SW480 (cell line): ENCODE measurements at regions not wholly inside any gene's neighbourhood (a gene's known extent, or its start where the extent isn't known, plus 50 kb on each side); places are given as distances from the start of the nearest gene placed in this dataset.

Experiments used
- DNase-seq: peaks from one replicate; pipeline ENCODE4 v3.0.0-alpha.2; 2016; ENCODE audit warnings: low spot score

- DNase-seq, result no peak
Observed at GRCh38 chr11:134515081-134515960, 103.3 kb upstream of the B3GAT1 start.

DNA sequence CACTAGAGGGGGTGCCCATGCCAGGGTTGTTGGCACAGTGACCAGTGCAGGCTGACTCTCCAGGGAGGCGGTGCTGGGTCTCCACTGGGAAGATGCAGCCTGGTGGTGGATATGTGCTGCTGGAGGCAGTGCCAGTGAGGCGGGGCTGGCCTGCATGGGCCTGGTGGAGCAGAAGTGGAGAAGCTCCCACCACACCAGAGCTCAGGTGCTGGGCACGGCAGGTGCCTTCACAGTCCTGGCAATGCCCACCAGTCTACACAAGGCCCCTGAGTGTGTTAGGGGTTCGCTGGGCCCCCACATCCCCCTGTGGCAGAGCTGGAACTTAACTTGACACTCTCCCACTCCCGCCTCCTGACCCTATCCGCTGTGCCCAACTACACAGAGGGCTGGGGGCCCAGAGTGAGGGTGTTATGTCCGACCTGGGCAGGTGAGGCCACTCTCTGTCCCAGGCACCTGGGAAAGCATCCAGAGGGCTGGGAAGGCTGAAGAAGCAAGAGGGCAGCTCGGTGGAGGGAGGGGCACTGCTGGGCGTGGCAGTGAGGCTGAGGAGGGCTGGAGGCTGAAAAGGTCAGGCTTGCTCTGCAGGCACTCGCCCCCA is 102.4 kb upstream of the B3GAT1 start:
- DNase-seq, result no peak

DNA sequence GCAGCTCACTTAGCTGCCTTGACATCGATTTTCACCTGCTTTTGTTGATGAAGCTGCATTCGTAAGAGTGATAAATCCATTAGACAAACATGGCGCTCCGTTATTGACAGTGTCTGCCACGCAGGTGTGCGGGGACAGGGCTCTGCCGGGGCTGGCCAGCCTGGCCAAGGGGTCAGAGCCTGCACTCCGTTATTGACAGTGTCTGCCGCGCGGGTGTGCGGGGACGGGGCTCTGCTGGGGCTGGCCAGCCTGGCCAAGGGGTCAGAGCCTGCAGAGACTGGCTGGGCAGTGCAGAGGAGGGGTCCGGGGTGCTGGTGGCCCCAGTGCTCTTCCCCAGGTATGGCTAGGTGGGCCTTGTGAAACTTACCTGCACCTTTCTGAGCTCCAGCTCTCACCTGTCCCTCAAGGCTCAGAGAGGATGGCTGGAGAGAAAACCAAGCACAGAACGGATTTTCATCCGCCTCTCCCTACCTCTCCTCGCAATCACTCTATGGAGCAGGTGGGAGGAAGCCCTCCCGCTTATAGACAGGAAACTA is 101.6 kb upstream of the B3GAT1 start:
- DNase-seq, result no peak

DNA sequence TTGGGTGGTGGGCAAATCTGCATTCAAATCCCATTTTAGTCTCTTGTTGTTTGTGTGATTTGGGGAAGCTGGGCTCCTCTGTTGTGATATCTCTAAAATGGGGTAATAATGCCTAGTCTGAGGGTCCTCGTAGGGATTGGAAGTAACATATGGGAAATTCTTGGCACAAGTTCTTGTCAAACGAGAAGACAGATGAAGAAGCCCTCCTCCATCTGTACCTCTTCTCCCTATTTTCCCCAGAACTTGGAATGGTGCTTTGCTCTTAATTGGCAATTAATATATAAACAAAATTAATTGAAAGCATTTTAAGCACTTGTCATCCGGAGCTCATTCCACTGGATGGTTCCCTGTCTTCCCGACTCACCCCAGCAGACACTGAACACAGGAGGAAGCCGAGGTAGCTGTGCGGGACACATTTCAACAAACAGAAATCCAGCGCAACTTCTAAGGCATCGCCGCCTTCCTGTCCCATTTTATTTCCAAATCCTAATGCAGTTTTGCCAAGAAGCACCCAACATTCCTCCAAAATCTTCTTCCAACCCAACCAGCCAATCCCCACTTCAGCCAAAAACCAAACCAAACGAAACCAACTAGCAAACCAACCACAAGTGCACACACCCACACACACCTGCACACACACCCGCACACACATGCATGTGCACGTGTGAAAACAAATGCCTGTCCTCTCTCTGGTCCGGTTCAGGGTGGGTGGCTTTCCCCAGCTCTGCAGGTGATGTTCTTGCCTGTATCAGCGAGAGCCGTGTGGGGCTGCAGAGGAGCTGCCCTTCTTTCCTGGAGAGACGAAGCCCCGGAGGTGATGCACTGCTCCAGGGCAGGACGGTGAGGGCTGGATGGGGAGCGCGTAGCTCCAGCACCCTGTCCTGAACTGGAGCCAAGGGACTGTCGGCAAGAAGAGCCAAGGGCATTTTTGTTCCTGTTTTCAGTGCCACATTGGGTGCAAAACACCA is 100.8 kb upstream of the B3GAT1 start:
- DNase-seq, result no peak

- DNase-seq, result no peak
Observed at GRCh38 chr11:134512061-134512460, 100.0 kb upstream of the B3GAT1 start.

GRCh38 chr11:134511255-134511654 is 99.2 kb upstream of the B3GAT1 start:
- DNase-seq, result no peak

DNA sequence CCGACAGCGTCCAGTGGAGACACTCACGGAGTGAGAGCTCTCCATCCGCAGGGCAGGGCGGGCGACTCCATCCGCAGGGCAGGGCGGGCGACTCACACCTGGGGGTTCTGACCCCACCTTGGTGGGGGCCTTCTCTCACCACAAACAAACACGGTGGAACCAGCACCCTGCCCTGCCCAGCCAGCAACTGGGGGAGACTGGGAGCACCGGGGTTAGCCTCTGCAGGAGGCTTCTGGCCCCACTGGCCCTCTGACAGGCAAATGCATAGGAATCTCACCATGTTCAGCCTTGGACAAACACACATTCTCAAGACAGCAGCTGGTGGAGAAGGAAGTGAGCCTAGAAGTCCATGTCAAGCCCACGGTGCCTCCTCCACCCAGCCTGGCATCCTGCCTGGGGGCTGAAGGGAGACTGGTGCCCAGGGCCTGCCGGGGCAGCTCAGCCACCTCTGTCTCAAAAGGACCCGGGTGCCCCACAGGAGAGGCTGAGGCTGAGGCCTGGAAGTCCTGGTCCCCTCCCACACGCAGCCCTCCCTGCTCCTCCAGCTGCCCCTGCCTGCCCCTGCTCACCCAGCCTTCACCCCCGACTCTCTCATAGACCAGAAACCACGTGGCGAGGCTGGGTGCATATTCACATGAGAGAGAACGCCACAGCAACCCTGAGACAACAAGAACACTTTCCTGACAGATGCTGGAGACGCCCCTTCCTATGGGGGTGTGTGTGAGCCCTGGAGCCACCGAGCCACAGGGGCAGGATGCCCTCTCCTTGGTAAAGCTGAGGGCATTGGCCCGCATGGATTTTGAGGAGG is 98.4 kb upstream of the B3GAT1 start:
- no peak for DNase-seq

DNA sequence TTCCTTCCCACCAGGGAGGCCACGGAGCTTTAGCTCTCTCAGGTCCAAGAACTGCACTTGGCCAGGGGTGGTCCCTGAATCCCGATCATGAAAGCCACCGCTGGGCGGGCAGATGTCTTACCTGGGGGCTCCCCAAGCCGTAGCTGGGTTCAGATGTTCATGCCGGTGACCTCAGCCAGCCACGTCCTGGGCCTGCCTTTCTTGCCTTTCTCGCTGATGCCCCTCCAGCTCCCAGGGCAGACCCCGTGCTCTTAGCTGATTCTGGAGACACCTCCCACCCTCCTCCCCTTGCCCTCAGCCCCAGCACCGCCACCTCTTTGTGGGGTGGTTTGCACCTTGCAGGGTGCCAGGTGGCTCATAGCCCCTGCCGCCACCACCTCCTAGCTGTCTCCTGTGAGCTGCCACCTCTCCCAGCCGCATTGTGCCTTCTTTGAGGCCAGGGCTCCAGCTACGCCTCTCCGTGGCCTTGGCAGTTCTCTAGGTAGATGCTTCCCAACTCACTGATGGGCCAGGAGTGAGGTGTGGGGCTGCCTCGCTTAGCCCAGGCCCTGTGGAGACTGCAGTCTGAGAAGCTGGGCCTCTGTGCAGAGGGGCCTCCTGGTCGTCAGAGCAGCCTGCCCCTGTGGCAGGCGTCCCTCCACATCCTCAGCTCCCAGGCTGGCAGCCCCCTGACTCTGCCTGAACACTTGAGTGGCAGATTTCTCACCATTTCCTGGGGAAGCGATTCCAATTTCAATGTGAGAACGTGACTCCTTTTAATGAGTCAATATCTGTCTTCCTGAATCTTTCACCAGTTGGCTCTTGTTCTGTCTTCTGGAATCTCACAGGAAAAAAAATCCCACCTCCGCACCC is 97.6 kb upstream of the B3GAT1 start:
- no peak for DNase-seq

DNA sequence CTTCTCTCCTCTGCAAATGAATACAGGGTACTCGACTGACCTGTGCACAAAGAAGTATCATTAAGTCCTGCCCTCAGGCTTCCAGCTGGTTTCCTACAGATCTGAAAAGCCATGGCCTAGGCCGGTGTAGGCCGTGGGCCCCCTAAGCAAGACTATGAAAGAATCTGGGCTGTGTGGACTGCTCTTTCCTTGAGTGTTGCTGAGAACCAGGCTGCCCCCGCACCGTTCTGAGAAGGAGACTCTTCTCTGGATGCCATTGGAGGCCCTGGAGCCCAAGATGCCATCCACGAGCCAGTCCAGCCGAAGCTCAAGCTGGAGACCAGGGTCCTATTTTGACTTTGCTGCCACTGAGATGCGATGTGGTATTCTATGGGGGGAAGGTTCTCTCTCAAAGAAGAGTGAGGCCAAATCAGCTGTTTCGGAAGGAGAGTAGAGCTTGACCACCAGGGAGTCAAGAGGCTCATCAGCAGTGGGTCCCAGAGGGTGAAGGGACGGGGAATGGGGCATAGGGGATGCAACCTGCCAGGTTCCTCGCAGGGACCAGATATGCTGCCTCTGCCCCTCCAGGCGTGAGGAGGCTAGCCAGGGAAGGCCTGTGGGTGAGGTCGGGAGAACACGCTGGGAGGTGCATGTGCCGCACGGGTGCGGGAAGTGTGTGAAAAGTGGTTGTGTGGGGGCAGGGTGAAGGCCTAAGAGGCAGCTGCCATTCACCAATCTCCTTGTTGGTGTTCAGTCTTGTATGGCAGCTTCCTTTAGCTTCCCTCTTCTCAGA is 96.4 kb upstream of the B3GAT1 start:
- no peak for DNase-seq

DNA sequence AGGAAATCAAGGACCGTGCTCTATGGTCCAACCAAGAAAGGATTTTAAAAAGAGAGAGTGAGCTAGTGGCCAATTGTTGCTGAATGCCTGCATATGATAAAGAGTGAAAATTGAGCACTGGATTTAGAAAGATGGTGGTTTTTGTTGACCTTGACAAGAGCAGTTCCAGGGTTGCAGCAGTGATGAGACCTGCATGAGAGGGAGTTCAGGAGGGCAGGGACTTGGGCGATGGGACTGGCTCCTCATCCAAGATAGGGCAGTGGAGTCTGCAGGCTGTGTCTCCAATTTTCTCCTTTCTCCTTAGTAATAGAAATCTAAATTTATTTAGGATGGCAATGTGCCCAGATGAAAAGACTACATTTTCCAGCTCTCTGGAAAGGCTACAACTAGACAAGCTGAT is 94.0 kb upstream of the B3GAT1 start:
- DNase-seq, result no peak

DNA sequence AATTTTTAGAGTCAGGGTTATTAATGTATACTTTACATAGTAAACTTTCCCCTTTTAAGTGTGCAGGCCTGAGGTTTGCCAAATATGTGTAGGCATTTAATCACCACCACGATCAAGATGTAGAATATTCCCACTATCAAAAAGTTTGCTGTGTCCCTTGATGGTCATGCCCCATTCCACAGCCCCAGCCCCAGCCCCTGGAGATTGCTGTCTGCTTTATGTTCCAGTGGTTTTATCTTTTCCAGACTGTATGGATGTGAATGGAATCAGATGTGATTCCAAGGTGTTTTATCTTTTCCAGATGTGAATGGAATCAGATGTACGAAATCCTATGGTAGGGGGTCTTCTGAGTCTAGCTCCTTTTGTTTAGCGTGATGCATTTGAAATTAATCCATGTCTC is 93.1 kb upstream of the B3GAT1 start:
- DNase-seq, result no peak

DNA sequence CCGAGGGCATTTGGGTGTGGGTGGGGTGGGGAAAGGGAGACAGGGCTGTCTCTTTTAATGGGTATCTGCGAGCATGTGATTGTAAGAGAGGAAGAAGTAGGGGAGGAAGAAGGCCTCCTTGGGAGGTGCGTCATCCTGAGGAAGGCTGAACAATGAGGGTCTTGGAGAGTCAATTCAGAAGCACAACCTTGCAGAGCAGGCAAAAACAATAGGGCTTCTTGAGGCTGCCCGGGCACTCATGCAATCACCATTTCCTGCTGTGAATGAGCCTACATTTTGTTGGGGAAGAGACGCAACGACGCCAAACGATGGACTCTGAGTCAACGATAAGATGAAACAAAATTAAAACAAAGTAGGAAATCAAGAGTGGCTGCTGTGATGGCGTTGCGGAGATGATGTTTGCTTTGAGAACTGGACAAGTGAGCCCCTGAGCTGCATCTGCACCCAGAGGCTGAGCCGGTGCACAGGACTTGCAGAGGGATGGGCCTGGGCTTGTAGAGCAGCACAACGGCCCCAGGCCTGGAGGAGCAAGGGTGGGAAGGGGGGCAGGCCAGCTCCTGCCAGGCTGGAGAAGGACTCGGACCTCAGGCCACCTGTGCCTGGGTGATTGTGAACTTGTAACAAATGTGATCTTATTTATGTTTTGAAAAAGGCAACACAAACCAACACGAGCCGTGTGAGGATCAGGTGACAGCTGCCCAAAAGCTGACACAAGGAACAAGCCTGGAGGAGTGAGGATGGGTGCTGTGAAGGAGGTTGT is 92.3 kb upstream of the B3GAT1 start:
- DNase-seq, result no peak

- DNase-seq, result no peak
Observed at GRCh38 chr11:134503596-134503995, 91.6 kb upstream of the B3GAT1 start.

DNA sequence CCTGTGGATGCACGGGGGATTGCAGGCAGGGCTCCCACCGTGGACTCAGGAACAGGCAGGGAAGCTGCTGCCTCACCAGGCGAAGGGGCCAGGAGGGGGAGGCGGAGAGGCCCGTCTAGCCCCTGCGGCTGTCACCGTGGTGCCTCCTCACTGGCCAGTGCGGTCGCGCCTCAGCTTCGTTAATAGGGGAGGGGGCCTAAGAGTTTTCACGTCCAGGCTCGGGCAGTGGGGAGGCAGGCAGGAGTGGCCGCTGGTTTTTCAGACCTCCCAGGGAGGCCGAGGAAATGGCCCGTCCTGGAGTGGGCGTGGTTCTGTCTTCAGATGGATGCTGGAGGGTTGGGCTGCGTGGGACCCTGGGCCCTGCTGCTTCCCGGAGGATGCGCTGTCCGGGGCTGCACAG is 91.1 kb upstream of the B3GAT1 start:
- DNase-seq, result no peak

- DNase-seq, result no peak
Observed at GRCh38 chr11:134502153-134502550, 90.1 kb upstream of the B3GAT1 start.

DNA sequence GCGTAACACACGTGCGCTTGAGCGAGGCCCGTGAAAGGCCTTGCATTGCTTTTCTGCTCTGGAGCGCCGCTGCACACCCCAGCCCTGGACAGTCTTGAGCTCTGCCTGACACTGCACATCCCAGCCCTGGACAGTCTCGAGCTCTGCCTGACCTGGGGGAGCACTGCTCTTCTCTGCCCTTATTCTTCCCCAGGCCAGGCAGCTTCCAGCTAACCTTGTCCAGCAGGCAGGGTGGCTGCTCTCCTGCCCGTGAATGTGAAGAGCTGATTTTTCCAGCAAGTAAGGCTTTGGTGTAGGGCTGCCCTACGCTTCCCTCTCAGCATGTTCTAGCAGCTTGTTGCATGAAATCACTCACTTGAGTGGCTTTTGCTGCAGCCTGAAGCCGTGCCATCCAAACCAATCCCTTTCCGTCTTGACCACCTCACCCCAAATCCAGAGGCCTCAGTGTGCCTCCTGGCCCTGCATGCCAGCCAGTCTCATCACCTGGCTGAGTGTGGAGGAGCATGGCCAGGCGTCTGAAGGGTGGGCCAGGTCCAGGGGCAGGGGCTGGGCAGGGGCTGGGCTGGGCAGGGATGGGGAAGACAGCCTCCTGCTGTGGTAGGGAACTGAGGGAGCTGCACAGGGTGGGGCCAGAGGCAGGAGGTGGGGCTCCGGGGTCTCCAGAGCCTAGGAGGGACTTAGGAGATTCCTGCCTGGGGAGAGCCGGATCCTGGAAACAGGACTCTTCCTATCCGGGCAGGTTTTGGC is 89.5 kb upstream of the B3GAT1 start:
- DNase-seq, result no peak

- DNase-seq, result no peak
Observed at GRCh38 chr11:134500621-134501020, 88.6 kb upstream of the B3GAT1 start.

GRCh38 chr11:134499990-134500389 is 87.9 kb upstream of the B3GAT1 start:
- no peak for DNase-seq
